Hepatocyte (in vitro differentiated cells): ENCODE measurements at regions not wholly inside any gene's neighbourhood (a gene's known extent, or its start where the extent isn't known, plus 50 kb on each side); places are given as distances from the start of the nearest gene placed in this dataset.

Source experiments
- EZH2 ChIP-seq: fragments of 200-600 bp; sonication (generic); IDR thresholded peaks from 2 replicates; pipeline ENCODE4 v1.6.1; 2016; ENCODE audit warnings: antibody characterized with exemption, mild to moderate bottlenecking, borderline replicate concordance
- EZH2phosphoT487 ChIP-seq: fragments of 200-600 bp; sonication (generic); IDR thresholded peaks from one replicate; pipeline ENCODE4 v1.6.1; 2018; ENCODE audit warnings: antibody characterized with exemption, mild to moderate bottlenecking, low read depth, moderate library complexity; ENCODE audit not compliant: unreplicated experiment, severe bottlenecking
- TF ChIP-seq, protein P1 (sequence below): fragments of 200-600 bp; sonication (generic); IDR thresholded peaks from 2 replicates; pipeline ENCODE4 v1.5.1; 2016; ENCODE audit warnings: antibody characterized with exemption, mild to moderate bottlenecking; ENCODE audit not compliant: poor library complexity

DNA sequence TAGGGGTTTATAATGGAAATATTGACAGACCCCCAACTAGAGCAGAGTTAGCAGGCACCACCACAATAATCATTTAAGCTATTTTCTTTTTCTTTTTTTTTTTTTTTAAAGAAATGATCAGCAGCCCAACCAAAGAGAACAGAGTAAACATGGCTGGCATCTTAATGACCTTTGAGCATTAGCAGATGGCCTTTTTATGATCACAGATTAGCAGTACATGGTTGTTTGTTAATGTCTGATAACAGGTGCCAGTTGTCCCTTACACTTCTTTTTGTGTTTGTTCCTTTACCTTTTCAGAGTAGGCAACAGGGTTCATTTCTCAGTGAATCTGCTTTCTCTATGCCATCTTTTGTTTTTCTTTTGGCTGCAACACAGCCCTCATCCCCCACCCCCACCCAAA is 747.0 kb downstream of the BCL11A start:
- TF ChIP-seq, protein P1, sequence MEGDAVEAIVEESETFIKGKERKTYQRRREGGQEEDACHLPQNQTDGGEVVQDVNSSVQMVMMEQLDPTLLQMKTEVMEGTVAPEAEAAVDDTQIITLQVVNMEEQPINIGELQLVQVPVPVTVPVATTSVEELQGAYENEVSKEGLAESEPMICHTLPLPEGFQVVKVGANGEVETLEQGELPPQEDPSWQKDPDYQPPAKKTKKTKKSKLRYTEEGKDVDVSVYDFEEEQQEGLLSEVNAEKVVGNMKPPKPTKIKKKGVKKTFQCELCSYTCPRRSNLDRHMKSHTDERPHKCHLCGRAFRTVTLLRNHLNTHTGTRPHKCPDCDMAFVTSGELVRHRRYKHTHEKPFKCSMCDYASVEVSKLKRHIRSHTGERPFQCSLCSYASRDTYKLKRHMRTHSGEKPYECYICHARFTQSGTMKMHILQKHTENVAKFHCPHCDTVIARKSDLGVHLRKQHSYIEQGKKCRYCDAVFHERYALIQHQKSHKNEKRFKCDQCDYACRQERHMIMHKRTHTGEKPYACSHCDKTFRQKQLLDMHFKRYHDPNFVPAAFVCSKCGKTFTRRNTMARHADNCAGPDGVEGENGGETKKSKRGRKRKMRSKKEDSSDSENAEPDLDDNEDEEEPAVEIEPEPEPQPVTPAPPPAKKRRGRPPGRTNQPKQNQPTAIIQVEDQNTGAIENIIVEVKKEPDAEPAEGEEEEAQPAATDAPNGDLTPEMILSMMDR: no peak
- TF ChIP-seq EZH2: no peak
- no peak for TF ChIP-seq EZH2phosphoT487
